RCC 7860 (cell line): ENCODE measurements at regions not wholly inside any gene's neighbourhood (a gene's known extent, or its start where the extent isn't known, plus 50 kb on each side); places are given as distances from the start of the nearest gene placed in this dataset.

Source experiments
- DNase-seq: peaks from one replicate; pipeline ENCODE4 v3.0.0-alpha.2; 2015; ENCODE audit warnings: low spot score
- FAIRE-seq: peaks from 2 replicates; lab custom pipeline; 2012; peaks lifted over from hg19 to GRCh38; lab: Jason Lieb, UNC

GRCh38 chr20:54272901-54273488, 65.1 kb downstream of the PFDN4 start:
- FAIRE-seq (no peak), DNase-seq (no peak)

- DNase-seq: no peak
- no peak for FAIRE-seq
Observed at GRCh38 chr20:54275359-54276111, 67.6 kb downstream of the PFDN4 start.

GRCh38 chr20:54276577-54277169, 68.8 kb downstream of the PFDN4 start:
- no peak for DNase-seq

GRCh38 chr20:54278262-54278661, 70.4 kb downstream of the PFDN4 start:
- no peak for FAIRE-seq
- no peak for DNase-seq

More at GRCh38 chr20:54276577-54277169, 68.8 kb downstream of the PFDN4 start:
- no peak for FAIRE-seq

GRCh38 chr20:54282625-54283024, 74.7 kb downstream of the PFDN4 start:
- DNase-seq: no peak

GRCh38 chr20:54283253-54283652, 75.4 kb downstream of the PFDN4 start:
- no peak for DNase-seq
- no peak for FAIRE-seq

More at GRCh38 chr20:54282625-54283024, 74.7 kb downstream of the PFDN4 start:
- FAIRE-seq: no peak

- no peak for FAIRE-seq
- no peak for DNase-seq
Observed at GRCh38 chr20:54284928-54285704, 77.2 kb downstream of the PFDN4 start.

- no peak for DNase-seq
Observed at GRCh38 chr20:54290636-54291035, 82.7 kb downstream of the PFDN4 start.

GRCh38 chr20:54291339-54292010, 83.6 kb downstream of the PFDN4 start:
- no peak for FAIRE-seq
- DNase-seq: no peak

More at GRCh38 chr20:54290636-54291035, 82.7 kb downstream of the PFDN4 start:
- FAIRE-seq: no peak

- DNase-seq (no peak), FAIRE-seq (no peak)
Observed at GRCh38 chr20:54292185-54292584, 84.3 kb downstream of the PFDN4 start.

GRCh38 chr20:54293526-54293925, 85.6 kb downstream of the PFDN4 start:
- no peak for FAIRE-seq
- DNase-seq: no peak

GRCh38 chr20:54294094-54294493, 86.2 kb downstream of the PFDN4 start:
- FAIRE-seq: no peak
- no peak for DNase-seq

GRCh38 chr20:54295686-54296085, 87.8 kb downstream of the PFDN4 start:
- FAIRE-seq (no peak), DNase-seq (no peak)

GRCh38 chr20:54305421-54305820, 97.5 kb downstream of the PFDN4 start:
- DNase-seq: no peak
- no peak for FAIRE-seq

GRCh38 chr20:54306985-54307710, 99.3 kb downstream of the PFDN4 start:
- DNase-seq: no peak
- no peak for FAIRE-seq

GRCh38 chr20:54308804-54309203, 100.9 kb downstream of the PFDN4 start:
- DNase-seq: no peak
- FAIRE-seq: no peak

- no peak for FAIRE-seq
Observed at GRCh38 chr20:54318892-54319291, 111.0 kb downstream of the PFDN4 start.

GRCh38 chr20:54320148-54320607, 112.3 kb downstream of the PFDN4 start:
- FAIRE-seq (no peak), DNase-seq (no peak)

More at GRCh38 chr20:54318892-54319291, 111.0 kb downstream of the PFDN4 start:
- no peak for DNase-seq

GRCh38 chr20:54321352-54322087, 113.6 kb downstream of the PFDN4 start:
- FAIRE-seq (no peak), DNase-seq (no peak)
